Hippocampal formation (tissue), 2 donors: ENCODE measurements at regions not wholly inside any gene's neighbourhood (a gene's known extent, or its start where the extent isn't known, plus 50 kb on each side); places are given as distances from the start of the nearest gene placed in this dataset.
"Not testable (repeated sequence)": the region's sequence is repeated elsewhere in the genome, so short reads cannot be mapped to it uniquely, and the experiment has no call there.

Source experiments
- DNase-seq, 2 donors: peaks; one replicate each; lab custom pipeline; 2025; lab: John Stamatoyannopoulos, UW

GRCh38 chr5:84961193-84961592, 576.5 kb upstream of the EDIL3 start:
- DNase-seq, result no peak

DNA sequence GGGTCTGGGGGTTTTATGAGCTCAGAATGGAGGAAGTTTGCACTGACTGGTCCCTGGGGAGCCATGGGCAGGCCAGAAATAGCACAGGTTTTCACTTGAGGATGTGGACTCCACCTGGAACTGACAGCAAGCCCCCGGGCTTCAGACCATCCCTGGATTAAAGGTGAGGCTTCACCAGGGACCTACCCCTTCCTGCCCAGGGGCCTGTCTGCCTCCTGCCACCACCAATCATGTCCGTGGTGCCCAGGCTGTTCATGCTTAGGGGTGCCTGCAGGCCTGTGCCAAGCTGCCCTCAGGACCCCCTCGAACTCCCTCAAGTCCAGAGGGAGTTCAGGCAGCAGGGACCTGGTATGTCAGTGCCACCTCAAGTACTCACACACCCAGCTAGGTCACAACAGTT, 577.2 kb upstream of the EDIL3 start:
- DNase-seq, result no peak

GRCh38 chr5:84983093-84983492, 598.4 kb upstream of the EDIL3 start:
- no peak for DNase-seq

GRCh38 chr5:84985148-84985547, 600.5 kb upstream of the EDIL3 start:
- DNase-seq, result no peak

- DNase-seq, result no peak
Observed at GRCh38 chr5:84986688-84987087, 602.0 kb upstream of the EDIL3 start.

GRCh38 chr5:85000671-85001070, 616.0 kb upstream of the EDIL3 start:
- no peak for DNase-seq

GRCh38 chr5:85002026-85002425, 617.3 kb upstream of the EDIL3 start:
- not testable (repeated sequence) for DNase-seq

GRCh38 chr5:85010014-85010562, 625.4 kb upstream of the EDIL3 start:
- no peak for DNase-seq

GRCh38 chr5:85017261-85017660, 632.6 kb upstream of the EDIL3 start:
- DNase-seq, result no peak

GRCh38 chr5:85030316-85031084, 645.8 kb upstream of the EDIL3 start:
- DNase-seq, result no peak

DNA sequence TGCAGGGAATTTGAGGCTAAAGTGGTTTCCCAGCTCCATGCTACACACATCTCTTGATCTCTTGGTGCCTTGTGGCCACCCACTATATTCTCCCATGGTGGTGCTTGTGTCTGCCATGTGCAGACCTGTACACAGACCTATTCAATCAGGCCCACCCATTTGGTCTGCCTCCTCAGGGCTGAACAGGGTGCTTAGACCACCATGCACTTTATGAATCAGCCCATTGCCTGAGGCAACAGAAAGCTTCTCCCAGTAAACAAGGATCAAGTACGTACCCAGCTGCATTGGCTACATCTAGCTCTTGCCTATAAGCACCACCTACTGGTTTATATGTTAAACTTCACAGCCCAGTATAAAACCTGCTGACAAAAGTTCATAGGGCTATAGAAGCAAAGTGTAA, 664.3 kb upstream of the EDIL3 start:
- DNase-seq, result peak in 1 of 2 donors; percentile 34

DNA sequence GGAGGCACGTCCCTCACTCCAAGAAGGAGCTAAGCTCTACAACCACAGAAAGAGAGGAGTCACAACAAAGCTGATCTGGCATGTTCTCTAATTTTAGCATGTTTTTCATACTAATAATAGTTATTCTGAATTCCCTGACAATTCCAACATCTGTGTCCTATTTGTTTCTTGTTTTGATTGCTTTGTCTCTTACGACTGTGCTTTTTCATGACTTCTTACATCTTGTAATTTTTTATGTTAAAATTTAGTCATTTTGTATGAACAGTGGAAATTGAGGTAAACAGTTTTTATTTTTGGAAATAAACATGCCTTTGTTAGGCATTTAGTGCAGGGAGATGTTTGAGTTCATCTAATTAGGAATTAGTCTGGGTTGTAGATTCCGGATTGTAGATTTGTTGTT, 668.1 kb upstream of the EDIL3 start:
- DNase-seq, result no peak

GRCh38 chr5:85069659-85070640, 685.3 kb upstream of the EDIL3 start:
- no peak for DNase-seq

GRCh38 chr5:85077581-85077980, 692.9 kb upstream of the EDIL3 start:
- DNase-seq, result no peak

- DNase-seq, result no peak
Observed at GRCh38 chr5:85096421-85096820, 711.7 kb upstream of the EDIL3 start.

GRCh38 chr5:85108471-85108870, 723.8 kb upstream of the EDIL3 start:
- no peak for DNase-seq

- no peak for DNase-seq
Observed at GRCh38 chr5:85109616-85110015, 724.9 kb upstream of the EDIL3 start.

GRCh38 chr5:85132269-85132668, 747.6 kb upstream of the EDIL3 start:
- no peak for DNase-seq

GRCh38 chr5:85140471-85140870, 755.8 kb upstream of the EDIL3 start:
- DNase-seq, result no peak

DNA sequence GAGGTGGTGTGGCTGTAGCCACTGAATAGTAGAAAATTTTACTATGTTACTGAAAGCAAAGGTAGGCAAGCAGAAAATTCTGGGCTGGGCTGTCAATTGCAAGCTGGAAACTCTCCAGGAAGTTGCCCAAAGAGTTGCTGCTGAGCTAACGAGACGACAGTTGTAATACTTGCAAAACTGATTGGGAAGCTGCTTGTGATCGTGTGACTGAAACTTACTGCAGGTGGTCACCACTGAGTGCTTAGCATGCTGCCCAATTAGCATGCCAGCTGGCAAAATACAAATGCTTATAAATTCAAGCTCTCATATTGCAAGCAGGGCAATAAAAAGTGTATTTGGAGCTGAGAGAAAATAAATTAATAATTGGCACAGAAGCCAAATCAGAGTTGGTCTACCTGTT, 758.5 kb upstream of the EDIL3 start:
- DNase-seq, result no peak

GRCh38 chr5:85148701-85149100, 764.0 kb upstream of the EDIL3 start:
- no peak for DNase-seq

- no peak for DNase-seq
Observed at GRCh38 chr5:85159395-85159794, 774.7 kb upstream of the EDIL3 start.

GRCh38 chr5:85168474-85168873, 783.8 kb upstream of the EDIL3 start:
- DNase-seq, result no peak
